GM12878 (cell line): ENCODE measurements at regions not wholly inside any gene's neighbourhood (a gene's known extent, or its start where the extent isn't known, plus 50 kb on each side); places are given as distances from the start of the nearest gene placed in this dataset.

Experiments
- ATAC-seq: fragments of 200-7000 bp; cut with Tn5 transposase; 3 replicates; pipeline ENCODE4 v1.9.1; 2020; ENCODE audit warnings: mild to moderate bottlenecking, moderate library complexity
- BruUV-seq: library from RNA; stranded (reverse); fragments of 400-500 nt; replicated peaks from 2 replicates; lab custom pipeline; 2021; lab: Mats Ljungman, UMichigan
- CTCF ChIA-PET: fragments of 300-600 bp; sonication (Branson Sonifier 250); formaldehyde crosslinking; extraction: SDS; loops from one replicate; lab custom pipeline; 2021; ENCODE audit warnings: inconsistent platforms; lab: Yijun Ruan, JAX
- POLR2A ChIA-PET: fragments of 350-600 bp; formaldehyde crosslinking; extraction: SDS; loops from one replicate; lab custom pipeline; 2021; ENCODE audit warnings: inconsistent platforms; lab: Charles Lee
- RAD21 ChIA-PET: fragments of 300-600 bp; sonication (Branson Sonifier 250); formaldehyde crosslinking; loops from one replicate; lab custom pipeline; 2023; ENCODE audit warnings: antibody characterized with exemption; ENCODE audit not compliant: unreplicated experiment; lab: Charles Lee
- SMC1A ChIA-PET: fragments of 300-600 bp; sonication (Branson Sonifier 250); formaldehyde crosslinking; loops from one replicate; lab custom pipeline; 2023; ENCODE audit not compliant: unreplicated experiment, uncharacterized antibody; lab: Charles Lee
- DNase-seq: peaks from one replicate; pipeline ENCODE4 v3.0.0-alpha.2; 2011; ENCODE audit warnings: low read depth, low spot score
- FAIRE-seq: peaks from 3 replicates; lab custom pipeline; 2011; peaks lifted over from hg19 to GRCh38; lab: Jason Lieb, UNC
- H2AFZ ChIP-seq: 2 replicates; pipeline ENCODE4 v1.6.0; 2011; ENCODE audit warnings: low read depth, low read length, control low read depth; ENCODE audit not compliant: control insufficient read depth
- H3K27ac ChIP-seq: 2 replicates; pipeline ENCODE4 v1.5.1; 2011; ENCODE audit warnings: control low read depth; ENCODE audit not compliant: control insufficient read depth, insufficient read depth
- H3K27me3 ChIP-seq, 2 experiments: replicated peaks in 1 of 2; 2 replicates each; pipeline versions ENCODE4 v1.6.0 to v1.6.1; 2011; ENCODE audit warnings: low read length in 1 of 2; ENCODE audit not compliant: control insufficient read depth in 2 of 2, insufficient read depth in 2 of 2
- H3K36me3 ChIP-seq, 2 experiments: 2 replicates each; pipeline ENCODE4 v1.5.1; 2011; ENCODE audit warnings: low read length in 1 of 2; ENCODE audit not compliant: control insufficient read depth in 2 of 2, insufficient read depth in 2 of 2
- H3K4me1 ChIP-seq: 2 replicates; pipeline ENCODE4 v1.6.1; 2011; ENCODE audit warnings: mild to moderate bottlenecking, low read length, moderate library complexity, mixed read lengths; ENCODE audit not compliant: control insufficient read depth, insufficient read depth
- H3K4me2 ChIP-seq: 2 replicates; pipeline ENCODE4 v1.6.0; 2011; ENCODE audit warnings: control low read depth; ENCODE audit not compliant: control insufficient read depth, insufficient read depth
- H3K4me3 ChIP-seq: fragments of 200-600 bp; sonication (generic); 2 replicates; pipeline ENCODE4 v1.5.1; 2016
- H3K79me2 ChIP-seq: 2 replicates; pipeline ENCODE4 v1.6.0; 2011; ENCODE audit warnings: low read length; ENCODE audit not compliant: control insufficient read depth, insufficient read depth
- H3K9ac ChIP-seq: 2 replicates; pipeline ENCODE4 v1.8.0; 2011; ENCODE audit warnings: low read length, control low read depth, mixed read lengths; ENCODE audit not compliant: control insufficient read depth, insufficient read depth
- H3K9me3 ChIP-seq: replicated peaks from 3 replicates; pipeline ENCODE4 v1.5.1; 2011; ENCODE audit warnings: mild to moderate bottlenecking, low read length; ENCODE audit not compliant: control insufficient read depth, insufficient read depth
- H4K20me1 ChIP-seq: 2 replicates; pipeline ENCODE4 v1.6.0; 2011; ENCODE audit not compliant: control insufficient read depth, insufficient read depth
- CREM ChIP-seq: IDR thresholded peaks from 2 replicates; pipeline ENCODE4 v1.6.1; 2014; ENCODE audit warnings: antibody characterized with exemption, low read depth
- ETV6 ChIP-seq, 2 experiments: fragments of 450-650 bp in 1 of 2; IDR thresholded peaks in 1 of 2; conservative IDR thresholded peaks in 1 of 2; 2 replicates each; pipeline ENCODE4 v1.6.1; 2014; ENCODE audit warnings: antibody characterized with exemption in 1 of 2, borderline replicate concordance in 1 of 2, low read depth in 1 of 2, mild to moderate bottlenecking in 1 of 2, moderate library complexity in 1 of 2
- EZH2 ChIP-seq: IDR thresholded peaks from 2 replicates; pipeline ENCODE4 v1.6.1; 2012; ENCODE audit warnings: low read depth, mild to moderate bottlenecking, control low read depth, inconsistent platforms, low read length, borderline replicate concordance; ENCODE audit not compliant: control insufficient read depth
- FOXK2 ChIP-seq: fragments of 450-650 bp; IDR thresholded peaks from 2 replicates; pipeline ENCODE4 v1.6.1; 2017; ENCODE audit warnings: mild to moderate bottlenecking, moderate library complexity
- JUNB ChIP-seq: IDR thresholded peaks from 2 replicates; pipeline ENCODE4 v1.6.1; 2016; ENCODE audit warnings: antibody characterized with exemption, mild to moderate bottlenecking
- MEF2B ChIP-seq: fragments of 450-650 bp; IDR thresholded peaks from 2 replicates; pipeline ENCODE4 v1.6.1; 2018; ENCODE audit warnings: mild to moderate bottlenecking, moderate library complexity; ENCODE audit not compliant: partially characterized antibody, poor library complexity, severe bottlenecking
- RUNX3 ChIP-seq: IDR thresholded peaks from 2 replicates; pipeline ENCODE4 v1.6.1; 2012; ENCODE audit warnings: low read length, inconsistent platforms
- SIN3A ChIP-seq: IDR thresholded peaks from 2 replicates; pipeline ENCODE4 v1.6.1; 2012; ENCODE audit warnings: low read depth, low read length, improper control_type of control experiment
- TCF7 ChIP-seq: IDR thresholded peaks from 2 replicates; pipeline ENCODE4 v1.6.1; 2014; ENCODE audit warnings: antibody characterized with exemption, borderline replicate concordance
- WGBS: methylation state at CpG from one replicate; pipeline ENCODE4 v1.1.6; 2016; ENCODE audit warnings: low lambda C conversion rate; ENCODE audit not compliant: insufficient replicate concordance, insufficient coverage; ENCODE audit errors: missing lambda C conversion rate; 5-methylcytosine and 5-hydroxymethylcytosine counted together
- in situ Hi-C: fragments of 300-500 bp; cut with MboI; formaldehyde crosslinking; loops from 9 replicates; pipeline ENCODE4 v1.14.3; 2018; ENCODE audit warnings: mixed read lengths
- intact Hi-C: fragments of 100-400 bp; cut with micrococcal nuclease; formaldehyde crosslinking; loops from one replicate; pipeline ENCODE4 v1.14.2; 2022; ENCODE audit not compliant: unreplicated experiment
- TF ChIP-seq, protein P1 (sequence below): fragments of 450-650 bp; formaldehyde crosslinking; IDR thresholded peaks from 2 replicates; pipeline ENCODE4 v1.4.0; 2020; ENCODE audit warnings: mild to moderate bottlenecking, moderate library complexity
- TF ChIP-seq, protein P2 (sequence below): fragments of 450-650 bp; IDR thresholded peaks from 2 replicates; pipeline ENCODE4 v1.6.1; 2017; ENCODE audit warnings: mild to moderate bottlenecking, moderate library complexity

DNA sequence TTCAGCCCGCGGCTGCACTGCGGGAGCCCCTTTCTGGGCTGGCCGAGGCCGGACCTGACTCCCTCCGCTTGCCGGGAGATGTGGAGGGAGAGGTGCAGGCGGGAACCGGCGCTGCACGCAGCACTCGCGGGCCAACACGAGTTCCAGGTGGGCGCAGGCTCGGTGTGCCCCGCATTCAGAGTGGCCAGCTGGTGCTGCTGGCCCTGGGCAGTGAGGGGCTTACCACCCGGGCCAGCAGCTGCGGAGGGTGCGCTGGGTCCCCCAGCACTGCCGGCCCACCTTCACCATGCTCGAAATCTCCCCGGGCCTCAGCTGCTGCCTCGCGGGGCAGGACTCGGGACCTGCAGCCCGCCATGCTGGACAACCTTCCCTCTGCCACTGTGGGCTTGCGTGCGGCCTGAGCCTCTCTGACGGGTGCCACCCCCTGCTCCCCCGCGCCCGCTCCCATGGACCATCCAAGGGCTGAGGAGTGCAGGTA is 733.5 kb upstream of the CCDC54 start (continued):
- TF ChIP-seq RUNX3 = no peak
- TF ChIP-seq, protein P1, sequence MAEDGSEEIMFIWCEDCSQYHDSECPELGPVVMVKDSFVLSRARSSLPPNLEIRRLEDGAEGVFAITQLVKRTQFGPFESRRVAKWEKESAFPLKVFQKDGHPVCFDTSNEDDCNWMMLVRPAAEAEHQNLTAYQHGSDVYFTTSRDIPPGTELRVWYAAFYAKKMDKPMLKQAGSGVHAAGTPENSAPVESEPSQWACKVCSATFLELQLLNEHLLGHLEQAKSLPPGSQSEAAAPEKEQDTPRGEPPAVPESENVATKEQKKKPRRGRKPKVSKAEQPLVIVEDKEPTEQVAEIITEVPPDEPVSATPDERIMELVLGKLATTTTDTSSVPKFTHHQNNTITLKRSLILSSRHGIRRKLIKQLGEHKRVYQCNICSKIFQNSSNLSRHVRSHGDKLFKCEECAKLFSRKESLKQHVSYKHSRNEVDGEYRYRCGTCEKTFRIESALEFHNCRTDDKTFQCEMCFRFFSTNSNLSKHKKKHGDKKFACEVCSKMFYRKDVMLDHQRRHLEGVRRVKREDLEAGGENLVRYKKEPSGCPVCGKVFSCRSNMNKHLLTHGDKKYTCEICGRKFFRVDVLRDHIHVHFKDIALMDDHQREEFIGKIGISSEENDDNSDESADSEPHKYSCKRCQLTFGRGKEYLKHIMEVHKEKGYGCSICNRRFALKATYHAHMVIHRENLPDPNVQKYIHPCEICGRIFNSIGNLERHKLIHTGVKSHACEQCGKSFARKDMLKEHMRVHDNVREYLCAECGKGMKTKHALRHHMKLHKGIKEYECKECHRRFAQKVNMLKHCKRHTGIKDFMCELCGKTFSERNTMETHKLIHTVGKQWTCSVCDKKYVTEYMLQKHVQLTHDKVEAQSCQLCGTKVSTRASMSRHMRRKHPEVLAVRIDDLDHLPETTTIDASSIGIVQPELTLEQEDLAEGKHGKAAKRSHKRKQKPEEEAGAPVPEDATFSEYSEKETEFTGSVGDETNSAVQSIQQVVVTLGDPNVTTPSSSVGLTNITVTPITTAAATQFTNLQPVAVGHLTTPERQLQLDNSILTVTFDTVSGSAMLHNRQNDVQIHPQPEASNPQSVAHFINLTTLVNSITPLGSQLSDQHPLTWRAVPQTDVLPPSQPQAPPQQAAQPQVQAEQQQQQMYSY (CRISPR knock-in tag) = no peak
- no peak for TF ChIP-seq EZH2
- no peak for TF ChIP-seq TCF7
- TF ChIP-seq SIN3A = no peak

DNA sequence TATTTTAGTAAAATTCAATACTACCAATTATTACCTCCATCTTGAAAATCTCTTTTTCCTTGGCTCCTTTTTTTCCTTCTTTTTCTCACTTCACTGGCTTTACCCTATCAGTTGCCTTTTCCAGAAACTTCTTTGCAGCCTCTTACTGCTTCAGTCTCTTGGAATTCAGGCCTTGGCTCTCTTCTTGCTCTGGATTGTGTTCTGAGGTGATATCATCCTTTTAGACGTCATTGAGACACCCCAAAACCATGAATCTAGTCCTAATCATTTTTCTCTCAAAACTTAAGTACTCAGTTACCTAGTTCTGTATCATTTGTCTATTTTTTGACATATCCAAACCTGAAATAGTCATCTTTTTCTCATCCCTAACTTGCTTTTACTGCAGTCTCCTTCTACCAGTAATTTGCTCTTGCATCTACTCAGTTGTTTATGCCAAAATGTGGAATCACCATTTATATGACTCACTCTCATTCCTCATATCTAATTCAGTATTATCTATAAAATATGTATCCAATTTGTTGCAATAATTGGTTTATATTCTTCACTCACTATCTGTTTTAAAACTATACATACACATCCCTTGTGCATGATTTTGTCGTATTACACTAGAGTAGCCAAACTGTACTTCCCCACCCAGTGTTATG is 703.2 kb upstream of the CCDC54 start:
- ChIA-PET POLR2A (no interaction called here), RAD21 (no interaction called here), SMC1A (interaction anchor here (1.3 kb wide), 1 partner anchor 12 kb away, joined by 3 read pairs; no protein-coding TSS in a partner anchor), CTCF (no interaction called here)
- ATAC-seq (no peak), DNase-seq (no peak), FAIRE-seq (no peak)
- Histone ChIP-seq H2AFZ (no peak overlapping the region), H3K27ac (no peak overlapping the region), H3K4me1 (no peaks in the 10 kb centered on the region), H3K36me3 (no peaks in the 10 kb centered on the region), H3K79me2 (no peaks in the 10 kb centered on the region), H3K4me3 (no peak overlapping the region), H4K20me1 (no peaks in the 10 kb centered on the region), H3K27me3 (no peaks in the 10 kb centered on the region), H3K9me3 (no peaks in the 10 kb centered on the region), H3K4me2 (no peak overlapping the region), H3K9ac (no peak overlapping the region)
- in situ Hi-C loops = no loop called here
- no TSS peak for BruUV-seq
- 29% methylated on average over 2 of the region's 2 CpGs for WGBS
- intact Hi-C loops = no loop called here
- no peak for TF ChIP-seq JUNB
- TF ChIP-seq CREM = no peak
- TF ChIP-seq FOXK2 = no peak
- TF ChIP-seq, protein P2, sequence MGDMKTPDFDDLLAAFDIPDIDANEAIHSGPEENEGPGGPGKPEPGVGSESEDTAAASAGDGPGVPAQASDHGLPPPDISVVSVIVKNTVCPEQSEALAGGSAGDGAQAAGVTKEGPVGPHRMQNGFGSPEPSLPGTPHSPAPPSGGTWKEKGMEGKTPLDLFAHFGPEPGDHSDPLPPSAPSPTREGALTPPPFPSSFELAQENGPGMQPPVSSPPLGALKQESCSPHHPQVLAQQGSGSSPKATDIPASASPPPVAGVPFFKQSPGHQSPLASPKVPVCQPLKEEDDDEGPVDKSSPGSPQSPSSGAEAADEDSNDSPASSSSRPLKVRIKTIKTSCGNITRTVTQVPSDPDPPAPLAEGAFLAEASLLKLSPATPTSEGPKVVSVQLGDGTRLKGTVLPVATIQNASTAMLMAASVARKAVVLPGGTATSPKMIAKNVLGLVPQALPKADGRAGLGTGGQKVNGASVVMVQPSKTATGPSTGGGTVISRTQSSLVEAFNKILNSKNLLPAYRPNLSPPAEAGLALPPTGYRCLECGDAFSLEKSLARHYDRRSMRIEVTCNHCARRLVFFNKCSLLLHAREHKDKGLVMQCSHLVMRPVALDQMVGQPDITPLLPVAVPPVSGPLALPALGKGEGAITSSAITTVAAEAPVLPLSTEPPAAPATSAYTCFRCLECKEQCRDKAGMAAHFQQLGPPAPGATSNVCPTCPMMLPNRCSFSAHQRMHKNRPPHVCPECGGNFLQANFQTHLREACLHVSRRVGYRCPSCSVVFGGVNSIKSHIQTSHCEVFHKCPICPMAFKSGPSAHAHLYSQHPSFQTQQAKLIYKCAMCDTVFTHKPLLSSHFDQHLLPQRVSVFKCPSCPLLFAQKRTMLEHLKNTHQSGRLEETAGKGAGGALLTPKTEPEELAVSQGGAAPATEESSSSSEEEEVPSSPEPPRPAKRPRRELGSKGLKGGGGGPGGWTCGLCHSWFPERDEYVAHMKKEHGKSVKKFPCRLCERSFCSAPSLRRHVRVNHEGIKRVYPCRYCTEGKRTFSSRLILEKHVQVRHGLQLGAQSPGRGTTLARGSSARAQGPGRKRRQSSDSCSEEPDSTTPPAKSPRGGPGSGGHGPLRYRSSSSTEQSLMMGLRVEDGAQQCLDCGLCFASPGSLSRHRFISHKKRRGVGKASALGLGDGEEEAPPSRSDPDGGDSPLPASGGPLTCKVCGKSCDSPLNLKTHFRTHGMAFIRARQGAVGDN = no peak
- TF ChIP-seq ETV6 (conservative IDR thresholded peaks at IDR 0.05 in 1 of 2, IDR thresholded peaks at IDR 0.05 in 1 of 2; ENCODE audit: borderline replicate concordance in 1 of 2, low read depth in 1 of 2) = no peak
- TF ChIP-seq EZH2 = no peak
- no peak for TF ChIP-seq MEF2B
